HG02943 (cell line): ENCODE measurements at regions not wholly inside any gene's neighbourhood (a gene's known extent, or its start where the extent isn't known, plus 50 kb on each side); places are given as distances from the start of the nearest gene placed in this dataset.

Experiments used
- ATAC-seq: cut with Tn5 transposase; IDR thresholded peaks from one replicate; pipeline ENCODE4 v1.9.1; 2021; ENCODE audit warnings: mild to moderate bottlenecking, low read depth, moderate library complexity; ENCODE audit not compliant: unreplicated experiment

GRCh38 chr12:114986178-114986714, 302.3 kb upstream of the TBX3 start:
- ATAC-seq, result no peak

GRCh38 chr12:114984634-114985061, 300.7 kb upstream of the TBX3 start:
- ATAC-seq, result no peak

GRCh38 chr12:114982760-114983159, 298.8 kb upstream of the TBX3 start:
- no peak for ATAC-seq

GRCh38 chr12:114981036-114981435, 297.1 kb upstream of the TBX3 start:
- no peak for ATAC-seq

- ATAC-seq, result no peak
Observed at GRCh38 chr12:114976959-114977358, 293.0 kb upstream of the TBX3 start.

GRCh38 chr12:114976372-114976771, 292.4 kb upstream of the TBX3 start:
- no peak for ATAC-seq

GRCh38 chr12:114975640-114976310, 291.8 kb upstream of the TBX3 start:
- ATAC-seq, result no peak

- ATAC-seq, result no peak
Observed at GRCh38 chr12:114974826-114975639, 291.1 kb upstream of the TBX3 start.

GRCh38 chr12:114974333-114974732, 290.4 kb upstream of the TBX3 start:
- no peak for ATAC-seq

- ATAC-seq, result no peak
Observed at GRCh38 chr12:114968727-114969126, 284.8 kb upstream of the TBX3 start.

- ATAC-seq, result no peak
Observed at GRCh38 chr12:114967151-114967550, 283.2 kb upstream of the TBX3 start.

- ATAC-seq, result no peak
Observed at GRCh38 chr12:114964841-114965240, 280.9 kb upstream of the TBX3 start.

- no peak for ATAC-seq
Observed at GRCh38 chr12:114963846-114964245, 279.9 kb upstream of the TBX3 start.

GRCh38 chr12:114961491-114961890, 277.5 kb upstream of the TBX3 start:
- ATAC-seq, result no peak

- ATAC-seq, result no peak
Observed at GRCh38 chr12:114958538-114958937, 274.6 kb upstream of the TBX3 start.

- ATAC-seq, result no peak
Observed at GRCh38 chr12:114957225-114957624, 273.2 kb upstream of the TBX3 start.

GRCh38 chr12:114955414-114956014, 271.5 kb upstream of the TBX3 start:
- ATAC-seq, result no peak

GRCh38 chr12:114954511-114955055, 270.6 kb upstream of the TBX3 start:
- ATAC-seq, result no peak

- ATAC-seq, result no peak
Observed at GRCh38 chr12:114952573-114953271, 268.7 kb upstream of the TBX3 start.

GRCh38 chr12:114949058-114949820, 265.3 kb upstream of the TBX3 start:
- ATAC-seq, result no peak
